ENCODE measurements at regions not wholly inside any gene's neighbourhood (a gene's known extent, or its start where the extent isn't known, plus 50 kb on each side); places are given as distances from the start of the nearest gene placed in this dataset.
A peak's percentile ranks its signal among the peaks of the same experiment; 100 is the strongest.

GRCh38 chr3:34364335-34364734 is 565.9 kb downstream of the PDCD6IP start:
- Histone ChIP-seq H3K9me3 (replicated peaks; ENCODE audit: control insufficient read depth, insufficient read depth, low read length) (no peaks in the 10 kb centered on the region), H3K9me1 (replicated peaks; ENCODE audit: control insufficient read depth, extremely low read depth, insufficient read depth, low read length) (no peaks in the 10 kb centered on the region), H3K4me1 (ENCODE audit: control insufficient read depth, extremely low read depth, insufficient read depth, low read length) (no peaks in the 10 kb centered on the region), H3K36me3 (ENCODE audit: control insufficient read depth in 2 of 2, extremely low read depth in 1 of 2, insufficient read depth in 2 of 2, low read length in 2 of 2) (no peaks in the 10 kb centered on the region), H3K4me3 (replicated peaks in 1 of 3; ENCODE audit: insufficient read depth in 1 of 3, low read depth in 1 of 3, low read length in 3 of 3) (no peak overlapping the region), H2AFZ (ENCODE audit: low read depth, low read length) (no peak overlapping the region), H3K9ac (replicated peaks; ENCODE audit: extremely low read depth, insufficient read depth, low read length) (no peak overlapping the region), H3K79me2 (ENCODE audit: control insufficient read depth, insufficient read depth, low read length) (no peaks in the 10 kb centered on the region), H3K27ac (ENCODE audit: insufficient read depth, low read depth, low read length) (no peak overlapping the region), H3K4me2 (ENCODE audit: insufficient read depth, low read length) (no peak overlapping the region), H4K20me1 (replicated peaks; ENCODE audit: control insufficient read depth, extremely low read depth, insufficient read depth, low read length) (no peaks in the 10 kb centered on the region), H3K27me3 (ENCODE audit: control insufficient read depth in 2 of 2, insufficient read depth in 2 of 2, low read length in 2 of 2) (no peaks in the 10 kb centered on the region)
- FAIRE-seq (no peak), DNase-seq (ENCODE audit: low read depth, low spot score) (peak; percentile 3)
- dilution Hi-C loops (cut with MboI; ENCODE audit: extremely low pct_ligation_motif_present, low sequenced_read_pairs) (no loop called here), intact Hi-C loops (cut with micrococcal nuclease) (no loop called here)
- TF ChIP-seq JUN (IDR thresholded peaks at IDR 0.05; ENCODE audit: borderline replicate concordance, insufficient read depth, insufficient read length, low read depth) (no peak), FOS (IDR thresholded peaks at IDR 0.05; ENCODE audit: borderline replicate concordance, insufficient read depth, low read length) (peak; percentile 47)
- CTCF ChIA-PET: interaction anchor here (0.7 kb wide), 1 partner anchor 25 kb away, joined by 3 read pairs; no protein-coding TSS in a partner anchor
- BruUV-seq (replicated peaks): no TSS peak
- POLR2A ChIA-PET: no interaction called here

- Histone ChIP-seq H3K9me3 (replicated peaks; ENCODE audit: control insufficient read depth, insufficient read depth, low read length) (no peaks in the 10 kb centered on the region), H3K9ac (replicated peaks; ENCODE audit: extremely low read depth, insufficient read depth, low read length) (no peak overlapping the region), H3K4me2 (ENCODE audit: insufficient read depth, low read length) (no peak overlapping the region), H3K9me1 (replicated peaks; ENCODE audit: control insufficient read depth, extremely low read depth, insufficient read depth, low read length) (no peaks in the 10 kb centered on the region), H3K4me3 (replicated peaks in 1 of 3; ENCODE audit: insufficient read depth in 1 of 3, low read depth in 1 of 3, low read length in 3 of 3) (no peak overlapping the region), H4K20me1 (replicated peaks; ENCODE audit: control insufficient read depth, extremely low read depth, insufficient read depth, low read length) (no peaks in the 10 kb centered on the region), H3K4me1 (ENCODE audit: control insufficient read depth, extremely low read depth, insufficient read depth, low read length) (no peaks in the 10 kb centered on the region), H3K36me3 (ENCODE audit: control insufficient read depth in 2 of 2, extremely low read depth in 1 of 2, insufficient read depth in 2 of 2, low read length in 2 of 2) (no peaks in the 10 kb centered on the region), H3K27me3 (ENCODE audit: control insufficient read depth in 2 of 2, insufficient read depth in 2 of 2, low read length in 2 of 2) (no peaks in the 10 kb centered on the region), H3K27ac (ENCODE audit: insufficient read depth, low read depth, low read length) (no peak overlapping the region), H3K79me2 (ENCODE audit: control insufficient read depth, insufficient read depth, low read length) (no peaks in the 10 kb centered on the region), H2AFZ (ENCODE audit: low read depth, low read length) (no peak overlapping the region)
- no TSS peak for BruUV-seq (replicated peaks)
- dilution Hi-C loops (cut with MboI; ENCODE audit: extremely low pct_ligation_motif_present, low sequenced_read_pairs): no loop called here
- intact Hi-C loops (cut with micrococcal nuclease): no loop called here
- ChIA-PET POLR2A (no interaction called here), CTCF (no interaction called here)
- FAIRE-seq: no peak
- TF ChIP-seq, protein P1, sequence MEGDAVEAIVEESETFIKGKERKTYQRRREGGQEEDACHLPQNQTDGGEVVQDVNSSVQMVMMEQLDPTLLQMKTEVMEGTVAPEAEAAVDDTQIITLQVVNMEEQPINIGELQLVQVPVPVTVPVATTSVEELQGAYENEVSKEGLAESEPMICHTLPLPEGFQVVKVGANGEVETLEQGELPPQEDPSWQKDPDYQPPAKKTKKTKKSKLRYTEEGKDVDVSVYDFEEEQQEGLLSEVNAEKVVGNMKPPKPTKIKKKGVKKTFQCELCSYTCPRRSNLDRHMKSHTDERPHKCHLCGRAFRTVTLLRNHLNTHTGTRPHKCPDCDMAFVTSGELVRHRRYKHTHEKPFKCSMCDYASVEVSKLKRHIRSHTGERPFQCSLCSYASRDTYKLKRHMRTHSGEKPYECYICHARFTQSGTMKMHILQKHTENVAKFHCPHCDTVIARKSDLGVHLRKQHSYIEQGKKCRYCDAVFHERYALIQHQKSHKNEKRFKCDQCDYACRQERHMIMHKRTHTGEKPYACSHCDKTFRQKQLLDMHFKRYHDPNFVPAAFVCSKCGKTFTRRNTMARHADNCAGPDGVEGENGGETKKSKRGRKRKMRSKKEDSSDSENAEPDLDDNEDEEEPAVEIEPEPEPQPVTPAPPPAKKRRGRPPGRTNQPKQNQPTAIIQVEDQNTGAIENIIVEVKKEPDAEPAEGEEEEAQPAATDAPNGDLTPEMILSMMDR (IDR thresholded peaks at IDR 0.05; ENCODE audit: extremely low read depth in 1 of 2, insufficient read depth in 1 of 2, low read depth in 1 of 2, low read length in 2 of 2): no peak
- TF ChIP-seq EZH2 (IDR thresholded peaks at IDR 0.05; ENCODE audit: borderline replicate concordance, low read depth, low read length, severe bottlenecking): no peak
- TF ChIP-seq MYC (IDR thresholded peaks at IDR 0.05; ENCODE audit: low read depth, low read length): no peak
- no peak for TF ChIP-seq POLR2A (IDR thresholded peaks at IDR 0.05; ENCODE audit: low read depth, low read length)
- no peak for TF ChIP-seq JUN (IDR thresholded peaks at IDR 0.05; ENCODE audit: borderline replicate concordance, insufficient read depth, insufficient read length, low read depth)
- no peak for TF ChIP-seq FOS (IDR thresholded peaks at IDR 0.05; ENCODE audit: borderline replicate concordance, insufficient read depth, low read length)
- no peak for TF ChIP-seq POLR2AphosphoS5 (IDR thresholded peaks at IDR 0.05; ENCODE audit: insufficient read depth, low read depth, low read length)
- no peak for TF ChIP-seq MAX (IDR thresholded peaks at IDR 0.05; ENCODE audit: insufficient read depth, insufficient read length)
- DNase-seq (ENCODE audit: low read depth, low spot score): no peak
These were observed 566.8 kb downstream of the PDCD6IP start for GRCh38 chr3:34365231-34365630.

Data from endothelial cell of umbilical vein (primary cell).